ENCODE measurements at regions not wholly inside any gene's neighbourhood (a gene's known extent, or its start where the extent isn't known, plus 50 kb on each side); places are given as distances from the start of the nearest gene placed in this dataset.

- no peak for TF ChIP-seq EZH2 (IDR thresholded peaks at IDR 0.05)
- TF ChIP-seq POLR2AphosphoS5 (IDR thresholded peaks at IDR 0.05; ENCODE audit: borderline replicate concordance, low read depth, low read length): no peak
- no peak for TF ChIP-seq FOXP2 (optimal IDR thresholded peaks at IDR 0.05; ENCODE audit: control extremely low read depth, extremely low read length, insufficient read depth)
Measured at GRCh38 chr2:177155631-177156030, 57.0 kb upstream of the HNRNPA3 start.
